Skeletal muscle satellite cell (primary cell): ENCODE measurements at regions not wholly inside any gene's neighbourhood (a gene's known extent, or its start where the extent isn't known, plus 50 kb on each side); places are given as distances from the start of the nearest gene placed in this dataset.

ENCODE experiments used
- H3K27me3 ChIP-seq: 2 replicates; pipeline ENCODE4 v1.7.0; 2013; ENCODE audit warnings: low read length; ENCODE audit not compliant: control insufficient read depth, insufficient read depth
- H3K36me3 ChIP-seq: 2 replicates; pipeline ENCODE4 v1.7.0; 2013; ENCODE audit warnings: mild to moderate bottlenecking, control low read depth, low read length; ENCODE audit not compliant: insufficient read depth
- H3K4me1 ChIP-seq: 2 replicates; pipeline ENCODE4 v1.7.0; 2013; ENCODE audit warnings: low read length; ENCODE audit not compliant: control insufficient read depth, insufficient read depth
- H3K4me2 ChIP-seq: 2 replicates; pipeline ENCODE4 v1.7.0; 2013; ENCODE audit warnings: mild to moderate bottlenecking, low read length
- H3K4me3 ChIP-seq: 2 replicates; pipeline ENCODE4 v1.7.0; 2013; ENCODE audit warnings: low read length
- H3K9ac ChIP-seq: 2 replicates; pipeline ENCODE4 v1.7.0; 2013; ENCODE audit warnings: mild to moderate bottlenecking, low read depth, low read length, moderate library complexity
- H3K9me3 ChIP-seq: replicated peaks from 2 replicates; pipeline ENCODE4 v1.7.0; 2013; ENCODE audit warnings: mild to moderate bottlenecking, control low read depth, low read length

- Histone ChIP-seq H3K27me3 (no peaks in the 10 kb centered on the region), H3K9ac (no peak overlapping the region), H3K4me1 (no peaks in the 10 kb centered on the region), H3K4me2 (no peak overlapping the region), H3K36me3 (no peaks in the 10 kb centered on the region), H3K9me3 (no peaks in the 10 kb centered on the region), H3K4me3 (no peak overlapping the region)
Observed at GRCh38 chr3:16798738-16799137, 86.0 kb upstream of the PLCL2 start.

GRCh38 chr3:16800361-16800760, 84.4 kb upstream of the PLCL2 start:
- no peaks in the 10 kb centered on the region for H3K9me3 ChIP-seq
- H3K27me3 ChIP-seq = no peaks in the 10 kb centered on the region
- no peaks in the 10 kb centered on the region for H3K36me3 ChIP-seq
- no peak overlapping the region for H3K4me3 ChIP-seq
- no peaks in the 10 kb centered on the region for H3K4me1 ChIP-seq
- H3K9ac ChIP-seq = no peak overlapping the region
- no peak overlapping the region for H3K4me2 ChIP-seq

- no peaks in the 10 kb centered on the region for H3K27me3 ChIP-seq
- no peak overlapping the region for H3K9ac ChIP-seq
- no peaks in the 10 kb centered on the region for H3K9me3 ChIP-seq
Observed at GRCh38 chr3:16801223-16801622, 83.5 kb upstream of the PLCL2 start.

GRCh38 chr3:16801698-16802097, 83.1 kb upstream of the PLCL2 start:
- Histone ChIP-seq H3K4me1 (no peaks in the 10 kb centered on the region), H3K27me3 (no peaks in the 10 kb centered on the region), H3K4me3 (no peak overlapping the region), H3K4me2 (no peak overlapping the region), H3K36me3 (no peaks in the 10 kb centered on the region), H3K9me3 (no peaks in the 10 kb centered on the region), H3K9ac (no peak overlapping the region)

More at GRCh38 chr3:16801223-16801622, 83.5 kb upstream of the PLCL2 start:
- Histone ChIP-seq H3K4me2 (no peak overlapping the region), H3K4me1 (no peaks in the 10 kb centered on the region), H3K4me3 (no peak overlapping the region), H3K36me3 (no peaks in the 10 kb centered on the region)

- Histone ChIP-seq H3K4me3 (no peak overlapping the region), H3K27me3 (no peaks in the 10 kb centered on the region), H3K9ac (no peak overlapping the region), H3K4me2 (no peak overlapping the region), H3K4me1 (peaks cover 4% of the 10 kb centered on the region), H3K9me3 (no peaks in the 10 kb centered on the region), H3K36me3 (no peaks in the 10 kb centered on the region)
Observed at GRCh38 chr3:16802389-16802788, 82.4 kb upstream of the PLCL2 start.

- no peaks in the 10 kb centered on the region for H3K36me3 ChIP-seq
- H3K9ac ChIP-seq = no peak overlapping the region
- H3K4me2 ChIP-seq = no peak overlapping the region
- H3K4me3 ChIP-seq = no peak overlapping the region
- H3K4me1 ChIP-seq = peaks cover 9% of the 10 kb centered on the region
- H3K27me3 ChIP-seq = no peaks in the 10 kb centered on the region
- H3K9me3 ChIP-seq = no peaks in the 10 kb centered on the region
Observed at GRCh38 chr3:16803019-16803418, 81.7 kb upstream of the PLCL2 start.

- Histone ChIP-seq H3K9me3 (no peaks in the 10 kb centered on the region), H3K4me3 (no peak overlapping the region), H3K4me2 (peak overlapping the region; percentile 5), H3K9ac (no peak overlapping the region), H3K4me1 (peaks cover 24% of the 10 kb centered on the region), H3K27me3 (no peaks in the 10 kb centered on the region), H3K36me3 (no peaks in the 10 kb centered on the region)
Observed at GRCh38 chr3:16807391-16807790, 77.4 kb upstream of the PLCL2 start.

GRCh38 chr3:16808393-16809107, 76.2 kb upstream of the PLCL2 start:
- Histone ChIP-seq H3K36me3 (no peaks in the 10 kb centered on the region), H3K27me3 (no peaks in the 10 kb centered on the region), H3K4me3 (no peak overlapping the region), H3K4me2 (no peak overlapping the region), H3K4me1 (peaks cover 24% of the 10 kb centered on the region), H3K9ac (no peak overlapping the region), H3K9me3 (no peaks in the 10 kb centered on the region)

- Histone ChIP-seq H3K27me3 (no peaks in the 10 kb centered on the region), H3K4me2 (no peak overlapping the region), H3K9ac (no peak overlapping the region), H3K4me3 (no peak overlapping the region), H3K36me3 (no peaks in the 10 kb centered on the region), H3K9me3 (no peaks in the 10 kb centered on the region), H3K4me1 (peaks cover 24% of the 10 kb centered on the region)
Observed at GRCh38 chr3:16809482-16809881, 75.3 kb upstream of the PLCL2 start.

- Histone ChIP-seq H3K4me1 (peaks cover 24% of the 10 kb centered on the region), H3K27me3 (no peaks in the 10 kb centered on the region), H3K4me3 (no peak overlapping the region), H3K4me2 (no peak overlapping the region), H3K36me3 (no peaks in the 10 kb centered on the region), H3K9ac (no peak overlapping the region), H3K9me3 (no peaks in the 10 kb centered on the region)
Observed at GRCh38 chr3:16809993-16810392, 74.8 kb upstream of the PLCL2 start.

GRCh38 chr3:16810593-16811367, 74.0 kb upstream of the PLCL2 start:
- peaks cover 24% of the 10 kb centered on the region for H3K4me1 ChIP-seq
- no peak overlapping the region for H3K4me2 ChIP-seq
- H3K4me3 ChIP-seq = no peak overlapping the region
- H3K9ac ChIP-seq = no peak overlapping the region
- H3K27me3 ChIP-seq = no peaks in the 10 kb centered on the region
- H3K36me3 ChIP-seq = no peaks in the 10 kb centered on the region
- no peaks in the 10 kb centered on the region for H3K9me3 ChIP-seq

- H3K4me3 ChIP-seq = no peak overlapping the region
- no peaks in the 10 kb centered on the region for H3K36me3 ChIP-seq
- no peaks in the 10 kb centered on the region for H3K27me3 ChIP-seq
- H3K4me1 ChIP-seq = peaks cover 24% of the 10 kb centered on the region
- H3K9ac ChIP-seq = no peak overlapping the region
- H3K9me3 ChIP-seq = no peaks in the 10 kb centered on the region
- no peak overlapping the region for H3K4me2 ChIP-seq
Observed at GRCh38 chr3:16811950-16812349, 72.8 kb upstream of the PLCL2 start.
